OCI-LY1 (cell line): ENCODE measurements at regions not wholly inside any gene's neighbourhood (a gene's known extent, or its start where the extent isn't known, plus 50 kb on each side); places are given as distances from the start of the nearest gene placed in this dataset.

ENCODE experiments used
- H2AFZ ChIP-seq: fragments of 200-600 bp; sonication (generic), shearing (Covaris generic); 2 replicates; pipeline ENCODE4 v1.6.0; 2014; ENCODE audit warnings: antibody characterized with exemption, mild to moderate bottlenecking, low read length
- H3F3A ChIP-seq: fragments of 200-600 bp; sonication (generic), shearing (Covaris generic); 2 replicates; pipeline ENCODE4 v1.6.0; 2014; ENCODE audit warnings: mild to moderate bottlenecking, antibody characterized with exemption, low read length, moderate library complexity; ENCODE audit not compliant: insufficient read depth
- H3K27ac ChIP-seq: fragments of 200-600 bp; sonication (generic); 2 replicates; pipeline ENCODE4 v1.5.1; 2014; ENCODE audit warnings: low read length, mixed run types, mild to moderate bottlenecking, low read depth; ENCODE audit not compliant: poor library complexity, severe bottlenecking
- H3K27me3 ChIP-seq: fragments of 200-600 bp; sonication (generic); 2 replicates; pipeline ENCODE4 v1.6.0; 2014; ENCODE audit warnings: antibody characterized with exemption, mild to moderate bottlenecking, low read length, moderate library complexity; ENCODE audit not compliant: insufficient read depth
- H3K36me3 ChIP-seq: fragments of 200-600 bp; sonication (generic); 2 replicates; pipeline ENCODE4 v1.6.1; 2014; ENCODE audit warnings: mild to moderate bottlenecking, antibody characterized with exemption, low read length, moderate library complexity, mixed read lengths; ENCODE audit not compliant: insufficient read depth
- H3K4me1 ChIP-seq: fragments of 200-600 bp; sonication (generic); 2 replicates; pipeline ENCODE4 v1.5.1; 2014; ENCODE audit warnings: mild to moderate bottlenecking, low read length, moderate library complexity; ENCODE audit not compliant: insufficient read depth, severe bottlenecking
- H3K4me2 ChIP-seq: fragments of 200-600 bp; sonication (generic), shearing (Covaris generic); 2 replicates; pipeline ENCODE4 v1.6.1; 2014; ENCODE audit warnings: low read length
- H3K4me3 ChIP-seq: fragments of 200-600 bp; sonication (generic); 2 replicates; pipeline ENCODE4 v1.5.1; 2014; ENCODE audit warnings: low read length, low read depth, mild to moderate bottlenecking, mixed read lengths; ENCODE audit not compliant: poor library complexity, severe bottlenecking
- H3K79me2 ChIP-seq: fragments of 200-600 bp; shearing (Covaris generic); 2 replicates; pipeline ENCODE4 v1.6.1; 2016; ENCODE audit warnings: mixed run types, low read length, mixed read lengths; ENCODE audit not compliant: insufficient read depth
- H3K9ac ChIP-seq: fragments of 200-600 bp; sonication (generic), shearing (Covaris generic); 2 replicates; pipeline ENCODE4 v1.6.1; 2014; ENCODE audit warnings: mild to moderate bottlenecking, low read length, mixed read lengths
- H3K9me2 ChIP-seq: fragments of 200-600 bp; sonication (generic), shearing (Covaris generic); 2 replicates; pipeline ENCODE4 v1.6.1; 2014; ENCODE audit warnings: low read depth, mild to moderate bottlenecking, low read length, mixed read lengths
- H3K9me3 ChIP-seq: fragments of 200-600 bp; shearing (Covaris generic); 2 replicates; pipeline ENCODE4 v1.6.1; 2014; ENCODE audit warnings: low read length, mixed read lengths
- H4K20me1 ChIP-seq: fragments of 200-600 bp; sonication (generic), shearing (Covaris generic); 2 replicates; pipeline ENCODE4 v1.6.0; 2016; ENCODE audit warnings: mild to moderate bottlenecking, low read length; ENCODE audit not compliant: insufficient read depth
- EZH2 ChIP-seq: fragments of 200-600 bp; sonication (generic), shearing (Covaris generic); IDR thresholded peaks from 2 replicates; pipeline ENCODE4 v1.8.0; 2017; ENCODE audit warnings: borderline replicate concordance, mixed run types, mild to moderate bottlenecking, antibody characterized with exemption, low read length, moderate library complexity, mixed read lengths
- TF ChIP-seq, protein P1 (sequence below): fragments of 200-600 bp; sonication (generic), shearing (Covaris generic); IDR thresholded peaks from 2 replicates; pipeline ENCODE4 v1.5.1; 2017; ENCODE audit warnings: mild to moderate bottlenecking, antibody characterized with exemption, low read length, moderate library complexity, mixed read lengths

DNA sequence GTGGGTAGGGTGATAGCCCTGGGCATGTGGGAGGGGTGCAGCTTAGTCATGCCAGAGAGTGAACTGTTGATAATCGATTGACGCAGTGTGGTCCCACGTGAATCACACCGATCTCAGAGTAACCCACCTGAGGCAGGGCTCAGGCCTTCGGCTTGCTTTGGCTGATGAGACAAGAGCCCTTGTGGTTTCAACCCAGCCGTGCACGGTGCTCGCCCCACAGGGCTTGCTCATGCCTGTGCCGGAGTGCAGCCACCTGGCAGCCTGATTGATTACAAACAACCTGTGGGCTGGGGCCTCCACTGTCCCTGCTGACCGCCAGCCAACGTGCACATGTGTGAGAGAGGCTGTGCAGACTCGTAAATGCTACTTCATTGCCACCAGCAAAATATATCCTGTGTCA is 144.9 kb upstream of the ADARB2 start:
- Histone ChIP-seq H3K4me1 (no peaks in the 10 kb centered on the region), H3K9me3 (no peaks in the 10 kb centered on the region), H2AFZ (no peak overlapping the region), H3K36me3 (no peaks in the 10 kb centered on the region), H3K27me3 (no peaks in the 10 kb centered on the region), H3K4me3 (no peak overlapping the region), H3F3A (no peaks in the 10 kb centered on the region), H3K9me2 (no peaks in the 10 kb centered on the region), H4K20me1 (no peaks in the 10 kb centered on the region), H3K79me2 (no peaks in the 10 kb centered on the region), H3K4me2 (no peak overlapping the region), H3K27ac (no peak overlapping the region), H3K9ac (no peak overlapping the region)
- no peak for TF ChIP-seq EZH2
- TF ChIP-seq, protein P1, sequence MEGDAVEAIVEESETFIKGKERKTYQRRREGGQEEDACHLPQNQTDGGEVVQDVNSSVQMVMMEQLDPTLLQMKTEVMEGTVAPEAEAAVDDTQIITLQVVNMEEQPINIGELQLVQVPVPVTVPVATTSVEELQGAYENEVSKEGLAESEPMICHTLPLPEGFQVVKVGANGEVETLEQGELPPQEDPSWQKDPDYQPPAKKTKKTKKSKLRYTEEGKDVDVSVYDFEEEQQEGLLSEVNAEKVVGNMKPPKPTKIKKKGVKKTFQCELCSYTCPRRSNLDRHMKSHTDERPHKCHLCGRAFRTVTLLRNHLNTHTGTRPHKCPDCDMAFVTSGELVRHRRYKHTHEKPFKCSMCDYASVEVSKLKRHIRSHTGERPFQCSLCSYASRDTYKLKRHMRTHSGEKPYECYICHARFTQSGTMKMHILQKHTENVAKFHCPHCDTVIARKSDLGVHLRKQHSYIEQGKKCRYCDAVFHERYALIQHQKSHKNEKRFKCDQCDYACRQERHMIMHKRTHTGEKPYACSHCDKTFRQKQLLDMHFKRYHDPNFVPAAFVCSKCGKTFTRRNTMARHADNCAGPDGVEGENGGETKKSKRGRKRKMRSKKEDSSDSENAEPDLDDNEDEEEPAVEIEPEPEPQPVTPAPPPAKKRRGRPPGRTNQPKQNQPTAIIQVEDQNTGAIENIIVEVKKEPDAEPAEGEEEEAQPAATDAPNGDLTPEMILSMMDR: no peak

DNA sequence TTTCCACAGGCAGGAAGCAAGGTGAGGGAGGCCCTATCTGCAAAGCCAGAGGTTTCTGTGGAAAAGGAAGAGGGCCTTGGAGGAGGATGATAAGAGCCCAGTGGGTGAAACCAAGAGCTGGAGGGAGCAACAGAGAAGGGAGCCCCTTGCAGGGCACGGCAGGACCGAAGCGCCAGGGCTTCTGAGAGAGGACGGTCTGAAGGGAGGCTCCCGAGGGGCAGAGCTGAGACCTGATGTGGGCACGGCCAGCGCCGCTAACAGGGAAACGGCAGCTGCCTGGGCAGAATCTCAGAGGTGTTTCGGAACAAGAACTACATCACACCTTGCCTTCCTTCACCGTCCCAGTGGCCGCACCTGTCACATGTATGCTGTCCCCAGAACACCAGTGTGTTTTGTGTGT is 144.3 kb upstream of the ADARB2 start:
- no peak overlapping the region for H3K4me3 ChIP-seq
- H3K9me3 ChIP-seq: no peaks in the 10 kb centered on the region
- H3K4me1 ChIP-seq: no peaks in the 10 kb centered on the region
- no peak overlapping the region for H3K4me2 ChIP-seq
- TF ChIP-seq, protein P1: no peak
- TF ChIP-seq EZH2: no peak
- no peaks in the 10 kb centered on the region for H3K9me2 ChIP-seq
- no peaks in the 10 kb centered on the region for H3K36me3 ChIP-seq
- no peak overlapping the region for H2AFZ ChIP-seq
- H3K9ac ChIP-seq: no peak overlapping the region
- H3K79me2 ChIP-seq: no peaks in the 10 kb centered on the region
- H3F3A ChIP-seq: no peaks in the 10 kb centered on the region
- no peak overlapping the region for H3K27ac ChIP-seq
- no peaks in the 10 kb centered on the region for H4K20me1 ChIP-seq
- no peaks in the 10 kb centered on the region for H3K27me3 ChIP-seq

DNA sequence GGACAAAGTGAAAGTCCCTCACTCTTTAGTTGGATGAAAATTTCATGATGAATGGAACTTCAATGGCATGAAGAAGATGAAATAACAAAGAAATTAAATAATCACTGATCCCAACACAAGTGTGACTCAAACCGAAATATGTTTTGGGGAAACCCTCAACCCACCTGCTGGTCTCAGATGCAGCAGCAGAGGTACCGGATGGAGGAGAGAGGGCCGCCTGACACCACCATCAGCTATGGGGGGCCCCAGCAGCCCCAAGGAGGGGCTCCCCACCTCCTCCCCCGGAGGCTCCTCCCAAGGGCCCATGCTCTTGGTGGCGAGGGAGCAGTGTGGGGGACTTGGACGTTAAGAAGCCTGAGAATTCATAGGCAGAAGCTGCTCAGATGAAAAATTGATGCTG is 137.2 kb upstream of the ADARB2 start:
- H3K4me3 ChIP-seq: no peak overlapping the region
- no peaks in the 10 kb centered on the region for H3F3A ChIP-seq
- H3K36me3 ChIP-seq: no peaks in the 10 kb centered on the region
- H2AFZ ChIP-seq: no peak overlapping the region
- H3K4me2 ChIP-seq: no peak overlapping the region
- no peaks in the 10 kb centered on the region for H3K9me2 ChIP-seq
- no peaks in the 10 kb centered on the region for H3K79me2 ChIP-seq
- no peaks in the 10 kb centered on the region for H3K4me1 ChIP-seq
- TF ChIP-seq, protein P1: no peak
- no peak for TF ChIP-seq EZH2
- H3K27me3 ChIP-seq: no peaks in the 10 kb centered on the region
- H3K27ac ChIP-seq: no peak overlapping the region
- no peak overlapping the region for H3K9ac ChIP-seq
- H3K9me3 ChIP-seq: no peaks in the 10 kb centered on the region
- H4K20me1 ChIP-seq: no peaks in the 10 kb centered on the region
